Gastroesophageal sphincter (tissue), 3 donors: ENCODE measurements at regions not wholly inside any gene's neighbourhood (a gene's known extent, or its start where the extent isn't known, plus 50 kb on each side); places are given as distances from the start of the nearest gene placed in this dataset.

Source experiments
- CTCF ChIP-seq, 4 experiments: fragments of 200-600 bp in 2 of 4; fragments of 450-650 bp in 2 of 4; sonication (generic) in 1 of 4; IDR thresholded peaks; one replicate each; pipeline ENCODE4 v1.5.1; 2017 to 2019; ENCODE audit warnings: antibody characterized with exemption in 4 of 4, mild to moderate bottlenecking in 2 of 4, moderate library complexity in 2 of 4
- POLR2A ChIP-seq, 2 donors: fragments of 450-650 bp; IDR thresholded peaks; one replicate each; pipeline ENCODE4 v1.6.1; 2017; ENCODE audit warnings: antibody characterized with exemption in 2 of 2, mild to moderate bottlenecking in 2 of 2, moderate library complexity in 1 of 2

GRCh38 chr5:53367727-53368126 lies 112.7 kb upstream of the FST start:
- TF ChIP-seq POLR2A (IDR thresholded peaks at IDR 0.05) (no peak), CTCF (IDR thresholded peaks at IDR 0.05) (no peak)
